ENCODE measurements at regions not wholly inside any gene's neighbourhood (a gene's known extent, or its start where the extent isn't known, plus 50 kb on each side); places are given as distances from the start of the nearest gene placed in this dataset.

- peaks cover 2% of the 10 kb centered on the region for H3K9me3 Mint-ChIP-seq
Measured at GRCh38 chr12:90888316-90888715, 66.7 kb downstream of the CCER1 start.

GRCh38 chr12:90883456-90883855 lies 71.5 kb downstream of the CCER1 start:
- Mint-ChIP-seq H3K27me3 (ENCODE audit: low read depth) (no peaks in the 10 kb centered on the region), H3K27ac (ENCODE audit: unreplicated experiment) (no peak overlapping the region), H3K36me3 (ENCODE audit: low read depth) (no peaks in the 10 kb centered on the region), H3K4me1 (no peaks in the 10 kb centered on the region), H3K4me3 (no peak overlapping the region), H3K9me3 (no peaks in the 10 kb centered on the region)
- no peak for DNase-seq (ENCODE audit: low read depth, low spot score)
- TF ChIP-seq CTCF (conservative IDR thresholded peaks at IDR 0.05) = no peak

More at GRCh38 chr12:90888316-90888715, 66.7 kb downstream of the CCER1 start:
- no peaks in the 10 kb centered on the region for H3K4me1 Mint-ChIP-seq
- no peaks in the 10 kb centered on the region for H3K36me3 Mint-ChIP-seq (ENCODE audit: low read depth)
- no peak for TF ChIP-seq CTCF (conservative IDR thresholded peaks at IDR 0.05)
- H3K27me3 Mint-ChIP-seq (ENCODE audit: low read depth) = no peaks in the 10 kb centered on the region
- H3K27ac Mint-ChIP-seq (ENCODE audit: unreplicated experiment) = no peak overlapping the region
- H3K4me3 Mint-ChIP-seq = no peak overlapping the region
- DNase-seq (ENCODE audit: low read depth, low spot score) = no peak

- Mint-ChIP-seq H3K27me3 (ENCODE audit: low read depth) (no peaks in the 10 kb centered on the region), H3K4me1 (no peaks in the 10 kb centered on the region)
Measured at GRCh38 chr12:90871726-90872096, 83.3 kb downstream of the CCER1 start.

GRCh38 chr12:90870971-90871725 lies 83.8 kb downstream of the CCER1 start:
- no peak overlapping the region for H3K27ac Mint-ChIP-seq (ENCODE audit: unreplicated experiment)
- DNase-seq (ENCODE audit: low read depth, low spot score) = no peak
- H3K36me3 Mint-ChIP-seq (ENCODE audit: low read depth) = no peaks in the 10 kb centered on the region
- H3K9me3 Mint-ChIP-seq = peaks cover 2% of the 10 kb centered on the region
- H3K4me1 Mint-ChIP-seq = no peaks in the 10 kb centered on the region
- H3K27me3 Mint-ChIP-seq (ENCODE audit: low read depth) = no peaks in the 10 kb centered on the region
- no peak overlapping the region for H3K4me3 Mint-ChIP-seq
- TF ChIP-seq CTCF (conservative IDR thresholded peaks at IDR 0.05) = no peak

More at GRCh38 chr12:90871726-90872096, 83.3 kb downstream of the CCER1 start:
- no peak overlapping the region for H3K27ac Mint-ChIP-seq (ENCODE audit: unreplicated experiment)
- no peak for TF ChIP-seq CTCF (conservative IDR thresholded peaks at IDR 0.05)
- H3K9me3 Mint-ChIP-seq = peaks cover 3% of the 10 kb centered on the region
- H3K36me3 Mint-ChIP-seq (ENCODE audit: low read depth) = no peaks in the 10 kb centered on the region
- DNase-seq (ENCODE audit: low read depth, low spot score) = no peak
- H3K4me3 Mint-ChIP-seq = no peak overlapping the region

- no peaks in the 10 kb centered on the region for H3K9me3 Mint-ChIP-seq
- no peaks in the 10 kb centered on the region for H3K36me3 Mint-ChIP-seq (ENCODE audit: low read depth)
Measured at GRCh38 chr12:90868626-90869025, 86.3 kb downstream of the CCER1 start.

More at GRCh38 chr12:90868626-90869025, 86.3 kb downstream of the CCER1 start:
- Mint-ChIP-seq H3K4me1 (no peaks in the 10 kb centered on the region), H3K27me3 (ENCODE audit: low read depth) (no peaks in the 10 kb centered on the region), H3K27ac (ENCODE audit: unreplicated experiment) (no peak overlapping the region), H3K4me3 (no peak overlapping the region)
- DNase-seq (ENCODE audit: low read depth, low spot score) = no peak
- TF ChIP-seq CTCF (conservative IDR thresholded peaks at IDR 0.05) = no peak
